ENCODE measurements at regions not wholly inside any gene's neighbourhood (a gene's known extent, or its start where the extent isn't known, plus 50 kb on each side); places are given as distances from the start of the nearest gene placed in this dataset.

DNA sequence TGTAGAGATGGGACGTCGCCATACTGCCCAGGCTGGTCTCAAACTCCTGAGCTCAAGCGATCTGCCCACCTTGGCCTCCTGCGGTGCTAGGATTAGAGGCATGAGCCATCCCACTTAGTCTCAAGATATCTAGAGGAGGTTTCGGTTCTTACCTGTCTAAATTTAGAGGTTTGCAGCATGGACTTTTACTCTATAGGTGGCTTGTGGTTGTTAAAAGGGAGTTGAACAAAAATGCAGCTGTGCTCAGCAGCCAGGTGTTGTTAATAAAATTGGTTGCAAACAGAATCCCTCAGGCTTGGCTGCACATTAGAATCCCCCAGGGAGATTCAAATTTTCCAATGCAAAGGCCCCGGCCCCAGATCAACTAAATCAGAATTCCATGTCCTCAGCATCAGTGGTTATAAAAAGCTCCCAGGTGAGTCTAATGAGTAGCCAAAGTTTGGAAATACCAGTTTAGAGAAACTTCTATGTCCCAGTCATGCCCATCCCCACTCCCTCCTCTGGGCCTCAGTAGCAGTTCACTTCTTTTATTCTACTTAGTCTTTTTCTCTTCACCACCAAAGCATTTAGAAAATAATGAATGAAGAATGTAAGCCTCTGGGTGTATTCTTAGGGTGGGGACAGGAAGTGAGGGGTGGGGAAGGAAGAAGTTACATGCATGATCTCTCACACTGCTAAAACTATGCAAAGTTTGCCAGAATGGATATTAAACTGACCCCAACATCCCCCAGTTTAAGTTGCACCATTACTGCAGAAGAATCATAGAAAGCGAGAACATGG is 471.0 kb downstream of the COG6 start:
- no peak for DNase-seq (ENCODE audit: low read depth)
- TF ChIP-seq, protein P1, sequence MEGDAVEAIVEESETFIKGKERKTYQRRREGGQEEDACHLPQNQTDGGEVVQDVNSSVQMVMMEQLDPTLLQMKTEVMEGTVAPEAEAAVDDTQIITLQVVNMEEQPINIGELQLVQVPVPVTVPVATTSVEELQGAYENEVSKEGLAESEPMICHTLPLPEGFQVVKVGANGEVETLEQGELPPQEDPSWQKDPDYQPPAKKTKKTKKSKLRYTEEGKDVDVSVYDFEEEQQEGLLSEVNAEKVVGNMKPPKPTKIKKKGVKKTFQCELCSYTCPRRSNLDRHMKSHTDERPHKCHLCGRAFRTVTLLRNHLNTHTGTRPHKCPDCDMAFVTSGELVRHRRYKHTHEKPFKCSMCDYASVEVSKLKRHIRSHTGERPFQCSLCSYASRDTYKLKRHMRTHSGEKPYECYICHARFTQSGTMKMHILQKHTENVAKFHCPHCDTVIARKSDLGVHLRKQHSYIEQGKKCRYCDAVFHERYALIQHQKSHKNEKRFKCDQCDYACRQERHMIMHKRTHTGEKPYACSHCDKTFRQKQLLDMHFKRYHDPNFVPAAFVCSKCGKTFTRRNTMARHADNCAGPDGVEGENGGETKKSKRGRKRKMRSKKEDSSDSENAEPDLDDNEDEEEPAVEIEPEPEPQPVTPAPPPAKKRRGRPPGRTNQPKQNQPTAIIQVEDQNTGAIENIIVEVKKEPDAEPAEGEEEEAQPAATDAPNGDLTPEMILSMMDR (IDR thresholded peaks at IDR 0.05; ENCODE audit: insufficient read depth, low read depth, low read length): no peak
- Histone ChIP-seq H3K36me3 (ENCODE audit: control insufficient read depth, insufficient read depth, low read length) (no peaks in the 10 kb centered on the region), H3K27me3 (ENCODE audit: control insufficient read depth, insufficient read depth, low read length) (no peaks in the 10 kb centered on the region; the same call in 1 of the 2 replicates), H3K4me3 (ENCODE audit: low read depth, low read length) (no peak overlapping the region)
- CTCF ChIA-PET: no interaction called here
- POLR2A ChIA-PET: no interaction called here

DNA sequence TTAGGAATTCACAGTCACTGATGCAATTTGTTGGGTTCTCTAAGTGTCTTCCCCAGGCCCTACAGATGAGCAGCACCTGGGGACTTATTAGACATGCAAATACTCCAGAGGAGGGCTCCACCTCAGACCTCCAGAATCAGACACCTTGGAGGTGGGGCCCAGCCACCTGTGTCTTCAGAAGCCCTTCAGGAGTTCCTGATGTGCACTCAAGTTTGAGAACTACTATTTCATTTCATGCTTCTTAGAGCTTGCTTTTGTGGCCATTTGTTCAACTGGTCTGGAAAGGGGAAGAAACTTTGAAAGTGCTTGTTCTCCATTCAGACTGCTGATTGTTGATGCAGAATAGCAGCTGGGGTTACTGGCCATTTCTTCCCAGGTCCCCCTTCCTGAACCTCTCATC is 472.0 kb downstream of the COG6 start:
- Histone ChIP-seq H3K36me3 (ENCODE audit: control insufficient read depth, insufficient read depth, low read length) (no peaks in the 10 kb centered on the region), H3K27me3 (ENCODE audit: control insufficient read depth, insufficient read depth, low read length) (no peaks in the 10 kb centered on the region; the same call in 1 of the 2 replicates), H3K4me3 (ENCODE audit: low read depth, low read length) (no peak overlapping the region)
- DNase-seq (ENCODE audit: low read depth): no peak
- ChIA-PET CTCF (no interaction called here), POLR2A (no interaction called here)
- TF ChIP-seq, protein P1 (IDR thresholded peaks at IDR 0.05; ENCODE audit: insufficient read depth, low read depth, low read length): no peak

DNA sequence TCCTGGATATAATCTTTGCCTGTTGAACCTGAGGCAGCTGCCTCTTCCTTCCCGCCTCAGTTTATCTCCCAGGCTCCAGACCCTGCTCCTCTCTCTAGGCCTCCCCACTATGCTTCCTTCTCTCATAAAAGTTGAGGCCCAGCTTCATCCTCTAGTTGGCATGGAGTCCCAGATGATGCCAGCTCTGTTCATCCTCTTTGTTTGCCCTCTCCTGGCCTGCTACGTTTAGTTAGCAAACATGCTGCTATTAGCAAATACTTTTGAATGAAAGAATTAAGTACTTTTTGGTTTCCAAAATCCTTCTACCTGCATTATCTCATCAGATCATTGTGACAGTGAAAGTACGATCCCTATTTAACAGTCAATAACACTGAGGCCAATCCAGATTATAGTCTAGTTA is 472.5 kb downstream of the COG6 start:
- ChIA-PET POLR2A (no interaction called here), CTCF (interaction anchor here (1.0 kb wide), 1 partner anchor 54 kb away, joined by 3 read pairs; no protein-coding TSS in a partner anchor)
- Histone ChIP-seq H3K36me3 (ENCODE audit: control insufficient read depth, insufficient read depth, low read length) (no peaks in the 10 kb centered on the region), H3K4me3 (ENCODE audit: low read depth, low read length) (no peak overlapping the region), H3K27me3 (ENCODE audit: control insufficient read depth, insufficient read depth, low read length) (no peaks in the 10 kb centered on the region; the same call in 1 of the 2 replicates)
- TF ChIP-seq, protein P1 (IDR thresholded peaks at IDR 0.05; ENCODE audit: insufficient read depth, low read depth, low read length): no peak
- no peak for DNase-seq (ENCODE audit: low read depth)

DNA sequence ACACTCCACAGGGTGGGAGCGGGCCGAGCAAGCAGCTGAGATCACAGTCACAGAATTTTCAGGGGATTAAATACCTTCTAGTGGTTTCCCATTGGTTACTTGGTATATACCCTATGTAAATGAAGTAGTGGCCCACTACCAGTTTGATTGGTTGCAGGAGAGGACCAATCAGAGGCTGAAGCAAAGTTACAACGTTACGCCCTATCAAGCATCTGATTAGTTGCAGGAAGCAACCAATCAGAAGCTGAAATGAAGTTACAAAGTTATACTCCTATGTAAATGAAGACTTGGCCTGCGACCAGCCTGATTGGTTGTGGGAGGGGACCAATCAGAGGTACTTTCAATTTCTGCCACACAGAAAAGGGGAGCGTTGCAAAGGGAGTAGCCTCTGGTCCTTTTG is 474.0 kb downstream of the COG6 start:
- no peak for DNase-seq (ENCODE audit: low read depth)
- POLR2A ChIA-PET: no interaction called here
- CTCF ChIA-PET: interaction anchor here (1.6 kb wide), 1 partner anchor 12 kb away, joined by 6 read pairs; no protein-coding TSS in a partner anchor
- no peaks in the 10 kb centered on the region for H3K27me3 ChIP-seq (ENCODE audit: control insufficient read depth, insufficient read depth, low read length)
- H3K4me3 ChIP-seq (ENCODE audit: low read depth, low read length): no peak overlapping the region
- no peaks in the 10 kb centered on the region for H3K36me3 ChIP-seq (ENCODE audit: control insufficient read depth, insufficient read depth, low read length)
- TF ChIP-seq, protein P1 (IDR thresholded peaks at IDR 0.05; ENCODE audit: insufficient read depth, low read depth, low read length): no peak

DNA sequence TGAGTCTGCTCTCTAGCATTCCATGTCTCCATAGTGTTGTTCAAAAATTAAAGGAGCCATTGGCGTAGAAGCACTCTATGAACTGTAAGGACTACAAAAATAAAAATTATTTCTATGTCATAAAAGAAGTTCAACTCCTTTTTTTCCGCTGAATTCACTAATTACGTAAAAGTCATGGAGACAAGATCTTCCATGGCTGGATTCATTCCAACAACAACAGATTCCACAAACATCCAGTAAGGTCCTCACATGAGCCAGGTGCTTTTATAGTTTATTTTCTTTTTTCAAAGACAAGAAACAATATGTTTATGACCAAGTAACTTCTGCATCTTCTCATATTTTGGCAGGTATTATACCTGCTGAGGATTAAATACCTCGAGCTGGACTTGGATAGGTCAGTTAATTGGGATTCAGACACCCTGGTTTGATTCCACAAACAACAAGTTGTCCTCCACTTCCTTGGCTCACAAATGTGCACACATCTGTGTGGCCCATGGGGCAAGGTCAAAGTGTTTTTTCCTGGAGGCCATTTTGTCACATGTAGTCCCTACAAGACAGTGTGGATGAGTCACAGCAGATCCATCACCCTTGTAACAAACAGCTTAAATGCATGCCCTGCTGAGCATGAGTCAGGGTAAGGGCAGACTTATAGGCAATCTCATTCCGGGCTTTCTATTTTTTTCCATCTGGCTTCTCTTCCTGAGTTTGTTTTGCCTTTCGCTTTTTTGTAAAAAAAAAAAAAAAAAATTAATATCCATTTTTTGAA is 475.6 kb downstream of the COG6 start:
- ChIA-PET CTCF (interaction anchor here (1.6 kb wide), 1 partner anchor 10 kb away, joined by 6 read pairs; no protein-coding TSS in a partner anchor), POLR2A (no interaction called here)
- Histone ChIP-seq H3K36me3 (ENCODE audit: control insufficient read depth, insufficient read depth, low read length) (no peaks in the 10 kb centered on the region), H3K4me3 (ENCODE audit: low read depth, low read length) (no peak overlapping the region), H3K27me3 (ENCODE audit: control insufficient read depth, insufficient read depth, low read length) (no peaks in the 10 kb centered on the region)
- DNase-seq (ENCODE audit: low read depth): no peak
- TF ChIP-seq, protein P1 (IDR thresholded peaks at IDR 0.05; ENCODE audit: insufficient read depth, low read depth, low read length): no peak
